Gastrocnemius medialis (tissue), 4 donors: ENCODE measurements at regions not wholly inside any gene's neighbourhood (a gene's known extent, or its start where the extent isn't known, plus 50 kb on each side); places are given as distances from the start of the nearest gene placed in this dataset.

Experiments
- ATAC-seq, 2 donors: fragments of 150-250 bp; one replicate each; pipeline ENCODE4 v1.9.1; 2016
- DNase-seq, 2 donors: peaks; one replicate each; pipeline ENCODE4 v3.0.0-alpha.2; 2019
- H3K27ac ChIP-seq, 4 donors: fragments of 200-600 bp; sonication (generic); 1 replicate in 1 of 4; 2 replicates in 3 of 4; pipeline ENCODE4 v1.5.1; 2016 to 2018; ENCODE audit warnings: mild to moderate bottlenecking in 2 of 4, moderate library complexity in 1 of 4
- H3K27me3 ChIP-seq, 3 donors: fragments of 200-600 bp; sonication (generic) in 2 of 3; 1 replicate in 1 of 3; 2 replicates in 2 of 3; pipeline versions ENCODE4 v1.5.1 to v1.6.0; 2016 to 2019; ENCODE audit warnings: mild to moderate bottlenecking in 1 of 3, moderate library complexity in 1 of 3
- H3K36me3 ChIP-seq, 2 donors: fragments of 200-600 bp; sonication (generic) in 1 of 2; one replicate each; pipeline ENCODE4 v1.5.1; 2017 to 2018
- H3K4me1 ChIP-seq, 2 donors: fragments of 200-600 bp; sonication (generic) in 1 of 2; one replicate each; pipeline ENCODE4 v1.5.1; 2016 to 2017; ENCODE audit warnings: mild to moderate bottlenecking in 2 of 2
- H3K4me3 ChIP-seq, 4 donors: fragments of 200-600 bp; sonication (generic) in 3 of 4; 1 replicate in 1 of 4; 2 replicates in 3 of 4; pipeline ENCODE4 v1.5.1; 2016 to 2019; ENCODE audit warnings: mild to moderate bottlenecking in 2 of 4
- H3K9me3 ChIP-seq, 3 donors: fragments of 200-600 bp; sonication (generic) in 2 of 3; 1 replicate in 1 of 3; 2 replicates in 2 of 3; pipeline ENCODE4 v1.5.1; 2016 to 2019
- POLR2A ChIP-seq, 2 donors: fragments of 450-650 bp; IDR thresholded peaks; one replicate each; pipeline ENCODE4 v1.6.1; 2017; ENCODE audit warnings: antibody characterized with exemption in 2 of 2, mild to moderate bottlenecking in 2 of 2, moderate library complexity in 2 of 2
- in situ Hi-C, 4 donors: fragments of 200-750 bp; cut with MboI; loops; one replicate each; pipeline versions ENCODE4 v1.15.0 to v1.8.0; 2017; ENCODE audit warnings: low sequenced_read_pairs in 4 of 4
- intact Hi-C: fragments of 100-400 bp; cut with DNase I; formaldehyde crosslinking; loops from one replicate; pipeline ENCODE4 v1.15.1; 2023; ENCODE audit warnings: low total_unique reads
- TF ChIP-seq, protein P1 (sequence below), 5 experiments: fragments of 450-650 bp in 3 of 5; fragments of 200-600 bp in 2 of 5; sonication (generic) in 2 of 5; IDR thresholded peaks in 4 of 5; conservative IDR thresholded peaks in 1 of 5; 1 replicate in 4 of 5; 2 replicates in 1 of 5; pipeline ENCODE4 v1.5.1; 2016 to 2019; ENCODE audit warnings: antibody characterized with exemption in 5 of 5, mild to moderate bottlenecking in 3 of 5, moderate library complexity in 3 of 5

DNA sequence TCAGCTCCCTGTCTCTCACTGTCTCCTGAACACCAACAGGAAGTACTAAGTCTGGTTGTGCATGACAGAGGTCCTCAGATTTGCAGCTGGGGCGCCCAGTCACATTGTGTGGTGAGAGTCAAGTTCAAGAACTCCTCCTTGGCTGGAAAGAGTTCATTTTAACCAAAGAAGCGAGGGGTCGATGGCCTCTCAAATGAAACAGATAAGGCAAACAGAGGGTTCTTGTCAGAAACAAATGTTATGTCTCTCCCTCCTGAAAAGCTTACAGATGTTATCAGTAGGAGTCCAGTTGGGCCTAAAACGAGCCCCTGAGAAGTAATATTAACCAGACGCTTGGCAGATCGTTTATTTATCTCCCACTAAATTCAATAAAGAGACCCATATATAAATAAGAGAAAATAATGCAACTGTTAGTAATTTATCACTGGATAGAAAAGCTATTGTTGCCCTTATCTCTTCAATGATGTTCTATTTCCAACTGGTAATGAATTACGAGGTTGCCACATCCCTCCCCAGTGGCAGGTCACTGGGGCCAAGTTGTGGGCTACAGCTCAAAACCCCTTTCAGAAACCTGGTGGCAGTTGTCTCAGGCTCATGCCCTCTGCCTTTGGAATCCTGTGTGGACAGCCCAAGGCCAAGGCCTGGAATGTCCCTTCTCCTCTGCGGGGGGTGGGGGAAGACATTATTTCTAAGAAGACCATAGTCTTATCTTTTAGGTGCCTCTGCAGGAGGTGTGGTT lies 307.5 kb upstream of the DYNLRB2 start:
- Histone ChIP-seq H3K36me3 (no peaks in the 10 kb centered on the region), H3K4me1 (no peaks in the 10 kb centered on the region), H3K27ac (no peak overlapping the region), H3K27me3 (no peaks in the 10 kb centered on the region), H3K9me3 (no peaks in the 10 kb centered on the region), H3K4me3 (no peak overlapping the region)
- in situ Hi-C loops = no loop called here
- no peak for DNase-seq
- intact Hi-C loops = no loop called here
- TF ChIP-seq, protein P1, sequence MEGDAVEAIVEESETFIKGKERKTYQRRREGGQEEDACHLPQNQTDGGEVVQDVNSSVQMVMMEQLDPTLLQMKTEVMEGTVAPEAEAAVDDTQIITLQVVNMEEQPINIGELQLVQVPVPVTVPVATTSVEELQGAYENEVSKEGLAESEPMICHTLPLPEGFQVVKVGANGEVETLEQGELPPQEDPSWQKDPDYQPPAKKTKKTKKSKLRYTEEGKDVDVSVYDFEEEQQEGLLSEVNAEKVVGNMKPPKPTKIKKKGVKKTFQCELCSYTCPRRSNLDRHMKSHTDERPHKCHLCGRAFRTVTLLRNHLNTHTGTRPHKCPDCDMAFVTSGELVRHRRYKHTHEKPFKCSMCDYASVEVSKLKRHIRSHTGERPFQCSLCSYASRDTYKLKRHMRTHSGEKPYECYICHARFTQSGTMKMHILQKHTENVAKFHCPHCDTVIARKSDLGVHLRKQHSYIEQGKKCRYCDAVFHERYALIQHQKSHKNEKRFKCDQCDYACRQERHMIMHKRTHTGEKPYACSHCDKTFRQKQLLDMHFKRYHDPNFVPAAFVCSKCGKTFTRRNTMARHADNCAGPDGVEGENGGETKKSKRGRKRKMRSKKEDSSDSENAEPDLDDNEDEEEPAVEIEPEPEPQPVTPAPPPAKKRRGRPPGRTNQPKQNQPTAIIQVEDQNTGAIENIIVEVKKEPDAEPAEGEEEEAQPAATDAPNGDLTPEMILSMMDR (IDR thresholded peaks at IDR 0.05 in 4 of 5, conservative IDR thresholded peaks at IDR 0.05 in 1 of 5) = no peak
- TF ChIP-seq POLR2A (IDR thresholded peaks at IDR 0.05) = no peak
- ATAC-seq = no peak

DNA sequence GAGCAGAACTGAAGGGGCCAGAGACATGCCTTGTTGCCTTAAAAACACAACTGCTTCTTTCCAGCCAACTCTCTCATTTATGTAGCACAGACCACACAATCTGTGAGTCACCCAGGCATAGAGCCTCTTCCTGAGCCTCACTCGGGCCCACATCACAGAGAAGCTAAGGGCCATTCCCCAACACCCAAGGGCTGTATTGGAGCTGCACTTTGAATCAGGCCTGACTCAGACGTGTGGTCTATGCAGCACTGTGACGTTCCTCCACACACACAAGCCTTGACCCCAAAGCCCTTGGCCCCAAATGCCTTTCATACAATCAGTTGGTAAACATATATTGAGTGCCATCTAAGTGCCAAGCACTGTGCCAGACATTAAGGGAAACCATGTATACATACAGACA lies 308.9 kb upstream of the DYNLRB2 start:
- ATAC-seq (no peak), DNase-seq (no peak)
- Histone ChIP-seq H3K27me3 (no peaks in the 10 kb centered on the region), H3K4me1 (no peaks in the 10 kb centered on the region), H3K4me3 (no peak overlapping the region), H3K9me3 (no peaks in the 10 kb centered on the region), H3K36me3 (no peaks in the 10 kb centered on the region), H3K27ac (no peak overlapping the region)
- no peak for TF ChIP-seq POLR2A (IDR thresholded peaks at IDR 0.05)
- TF ChIP-seq, protein P1 (IDR thresholded peaks at IDR 0.05 in 4 of 5, conservative IDR thresholded peaks at IDR 0.05 in 1 of 5) = no peak
- in situ Hi-C loops = no loop called here
- intact Hi-C loops = no loop called here

DNA sequence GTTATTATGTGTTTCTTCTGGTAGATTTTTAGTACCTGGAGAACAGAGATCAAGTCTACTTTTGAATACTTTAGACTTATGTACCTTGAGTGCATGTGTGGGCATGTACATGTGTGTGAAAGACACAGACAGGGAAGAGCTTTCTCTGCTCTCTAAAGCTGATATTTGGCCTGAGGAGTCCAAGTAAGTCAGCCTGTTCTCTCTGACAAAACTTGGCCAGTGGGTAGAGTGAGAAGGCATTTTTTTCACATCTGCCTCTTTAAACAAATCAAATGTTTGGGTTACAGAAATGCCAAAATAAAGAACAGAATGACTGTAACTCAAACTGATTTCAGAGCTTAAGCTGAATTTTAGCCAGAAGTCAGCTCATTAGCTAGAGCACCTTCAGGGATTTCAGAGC lies 309.7 kb upstream of the DYNLRB2 start:
- DNase-seq (no peak), ATAC-seq (no peak)
- H3K4me3 ChIP-seq = no peak overlapping the region
- H3K9me3 ChIP-seq = no peaks in the 10 kb centered on the region
- H3K27me3 ChIP-seq = no peaks in the 10 kb centered on the region
- in situ Hi-C loops = no loop called here
- intact Hi-C loops = no loop called here
- TF ChIP-seq POLR2A (IDR thresholded peaks at IDR 0.05) = no peak
- TF ChIP-seq, protein P1 (IDR thresholded peaks at IDR 0.05 in 4 of 5, conservative IDR thresholded peaks at IDR 0.05 in 1 of 5) = no peak
- H3K36me3 ChIP-seq = no peaks in the 10 kb centered on the region
- H3K4me1 ChIP-seq = no peaks in the 10 kb centered on the region
- no peak overlapping the region for H3K27ac ChIP-seq

DNA sequence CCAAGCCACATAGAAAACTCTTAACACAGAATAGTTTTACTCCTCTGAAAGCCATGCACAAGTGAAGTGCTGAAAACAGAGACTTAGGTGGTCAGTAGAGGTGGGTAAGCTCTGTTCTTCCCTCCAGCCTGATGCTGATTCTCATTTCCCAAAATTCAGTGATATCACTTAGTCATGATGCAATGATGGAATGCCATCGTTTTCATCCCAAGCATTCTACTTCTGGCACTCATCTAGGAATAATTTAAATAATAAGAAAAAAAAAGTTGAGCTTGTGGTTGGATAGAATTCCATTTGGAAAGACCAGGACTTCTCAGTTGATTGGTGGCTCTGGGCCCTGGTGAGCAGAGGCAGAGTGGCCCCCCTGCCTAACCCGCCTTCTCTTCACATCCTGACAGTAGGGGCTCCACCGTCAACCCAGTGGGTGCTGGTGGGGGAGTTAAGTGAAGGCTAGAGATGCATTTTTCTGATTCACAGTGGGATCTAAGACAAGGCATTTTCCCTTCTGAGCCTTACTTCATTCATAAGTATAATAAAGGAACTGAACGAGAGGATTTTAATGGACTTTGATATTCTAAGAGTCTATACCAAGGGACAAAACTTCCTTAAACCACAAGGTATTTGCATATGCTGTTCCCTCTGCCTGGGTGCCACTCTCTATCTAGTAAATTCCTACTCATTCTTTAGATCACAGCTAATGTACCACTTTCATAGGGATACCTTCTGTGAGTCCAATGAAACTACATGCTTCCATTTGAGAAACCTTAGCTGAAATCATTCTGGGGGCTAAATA lies 310.3 kb upstream of the DYNLRB2 start:
- intact Hi-C loops = no loop called here
- in situ Hi-C loops = no loop called here
- Histone ChIP-seq H3K27me3 (no peaks in the 10 kb centered on the region), H3K4me1 (no peaks in the 10 kb centered on the region), H3K36me3 (no peaks in the 10 kb centered on the region), H3K9me3 (no peaks in the 10 kb centered on the region), H3K4me3 (no peak overlapping the region), H3K27ac (no peak overlapping the region)
- no peak for ATAC-seq
- no peak for TF ChIP-seq POLR2A (IDR thresholded peaks at IDR 0.05)
- TF ChIP-seq, protein P1 (IDR thresholded peaks at IDR 0.05 in 4 of 5, conservative IDR thresholded peaks at IDR 0.05 in 1 of 5) = no peak
- no peak for DNase-seq
